ACC112 (cell line): ENCODE measurements at regions not wholly inside any gene's neighbourhood (a gene's known extent, or its start where the extent isn't known, plus 50 kb on each side); places are given as distances from the start of the nearest gene placed in this dataset.
"Not testable (repeated sequence)": the region's sequence is repeated elsewhere in the genome, so short reads cannot be mapped to it uniquely, and the experiment has no call there.

Source experiments
- H2AFZ ChIP-seq: fragments of 200-600 bp; sonication (generic); one replicate; pipeline ENCODE4 v1.6.0; 2017; ENCODE audit warnings: antibody characterized with exemption, low read length; ENCODE audit not compliant: unreplicated experiment
- H3K27ac ChIP-seq: fragments of 200-600 bp; sonication (generic); 2 replicates; pipeline ENCODE4 v1.5.1; 2014; ENCODE audit warnings: low read depth, mild to moderate bottlenecking, antibody characterized with exemption, low read length, moderate library complexity
- H3K27me3 ChIP-seq: fragments of 200-600 bp; sonication (generic); 2 replicates; pipeline ENCODE4 v1.6.1; 2014; ENCODE audit warnings: mild to moderate bottlenecking, antibody characterized with exemption, low read length, moderate library complexity, mixed read lengths; ENCODE audit not compliant: insufficient read depth
- H3K36me3 ChIP-seq: fragments of 200-600 bp; sonication (generic); 2 replicates; pipeline ENCODE4 v1.6.1; 2016; ENCODE audit warnings: mild to moderate bottlenecking, antibody characterized with exemption, low read length, moderate library complexity, mixed read lengths; ENCODE audit not compliant: insufficient read depth
- H3K4me1 ChIP-seq: fragments of 200-600 bp; sonication (generic); one replicate; pipeline ENCODE4 v1.6.1; 2016; ENCODE audit warnings: low read length, mixed read lengths; ENCODE audit not compliant: insufficient read depth, unreplicated experiment, control insufficient read depth
- H3K4me3 ChIP-seq: fragments of 200-600 bp; sonication (generic); 2 replicates; pipeline ENCODE4 v1.5.1; 2014; ENCODE audit warnings: mild to moderate bottlenecking, low read depth, low read length
- H3K79me2 ChIP-seq: fragments of 200-600 bp; sonication (generic); one replicate; pipeline ENCODE4 v1.6.0; 2016; ENCODE audit warnings: low read length; ENCODE audit not compliant: control insufficient read depth, unreplicated experiment, insufficient read depth

DNA sequence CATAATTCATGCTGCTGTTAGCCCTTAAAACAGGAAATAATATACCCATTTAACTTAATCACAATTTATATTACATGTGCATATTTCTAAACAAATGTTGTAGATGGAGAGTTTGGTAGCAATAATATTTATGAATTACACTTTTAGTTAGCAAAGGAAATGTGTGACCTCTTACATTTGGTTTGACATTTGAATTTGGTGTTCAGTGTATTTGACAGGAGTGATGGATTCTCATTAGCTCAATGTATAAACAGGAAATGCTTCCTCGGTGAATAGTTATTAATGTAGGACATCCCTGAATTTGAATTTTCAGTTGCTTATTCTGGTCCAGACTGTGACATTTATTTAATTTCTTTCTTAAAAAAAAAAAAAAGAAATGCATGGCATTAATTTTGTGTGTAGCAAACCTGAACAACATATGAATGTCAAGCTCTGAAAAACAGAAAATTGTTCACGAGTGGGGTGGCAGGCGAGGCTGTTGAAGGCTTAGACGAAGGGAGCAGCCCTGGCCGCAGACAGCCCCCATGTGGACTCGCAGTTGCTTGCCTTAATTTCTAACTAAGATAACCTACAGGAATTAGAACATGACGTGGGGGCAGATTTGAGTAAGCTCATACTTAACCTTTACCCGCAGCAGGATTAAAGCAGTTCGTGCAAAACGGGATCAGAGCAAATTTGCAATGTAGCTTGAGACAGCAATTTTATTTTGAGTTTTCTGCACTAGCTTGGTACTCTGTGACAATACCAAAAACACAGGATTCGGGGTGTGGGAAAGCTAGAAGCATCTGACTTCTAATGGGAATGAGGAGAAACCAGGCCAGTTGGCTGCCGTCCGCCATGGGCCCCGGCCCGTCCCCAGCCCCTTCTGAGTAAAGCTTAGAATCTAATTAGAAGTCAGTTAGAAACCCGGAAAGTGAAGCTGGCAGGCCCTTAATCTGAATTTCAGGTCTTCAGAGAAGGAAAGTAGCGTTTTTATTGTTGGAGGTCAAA, 134.3 kb downstream of the MACROH2A1 start:
- H3K79me2 ChIP-seq: no peaks in the 10 kb centered on the region
- H2AFZ ChIP-seq: peak overlapping the region; percentile 32
- peaks cover 19% of the 10 kb centered on the region for H3K4me1 ChIP-seq
- no peak overlapping the region for H3K4me3 ChIP-seq
- no peaks in the 10 kb centered on the region for H3K36me3 ChIP-seq
- no peak overlapping the region for H3K27ac ChIP-seq
- H3K27me3 ChIP-seq: no peaks in the 10 kb centered on the region

DNA sequence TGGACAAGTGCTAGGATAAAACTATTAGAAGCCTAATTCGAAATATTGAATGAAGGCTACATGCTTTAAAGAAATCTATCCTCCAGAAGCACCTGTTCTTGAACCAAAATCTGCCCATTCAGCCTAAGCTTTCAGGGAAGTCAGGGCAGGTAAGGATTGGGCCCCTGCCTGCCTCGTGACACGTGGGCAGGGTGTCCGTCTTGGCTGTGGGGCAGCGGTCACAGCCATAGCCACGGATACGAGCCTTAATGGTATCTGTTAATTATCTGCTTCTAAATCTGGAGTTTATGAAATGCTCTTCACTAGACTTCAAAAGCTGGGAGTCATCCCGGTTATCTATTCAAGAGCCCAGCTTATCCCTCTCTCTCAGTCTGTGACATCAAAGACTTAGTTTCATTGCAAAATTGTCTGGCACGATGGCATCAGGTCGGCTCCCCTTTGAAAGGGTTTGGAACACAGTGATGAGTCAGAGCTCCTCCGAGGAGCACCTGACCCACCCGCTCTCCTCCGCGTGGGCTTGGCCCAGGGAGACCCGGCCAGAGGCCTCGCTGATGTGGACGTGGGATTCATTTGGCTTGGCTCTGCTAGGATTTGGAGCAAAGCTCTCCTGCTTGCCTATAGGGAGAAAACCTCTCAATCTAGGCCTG, 135.9 kb downstream of the MACROH2A1 start:
- Histone ChIP-seq H3K27ac (no peak overlapping the region), H3K4me3 (no peak overlapping the region), H3K4me1 (peaks cover 11% of the 10 kb centered on the region), H2AFZ (no peak overlapping the region), H3K27me3 (no peaks in the 10 kb centered on the region), H3K79me2 (no peaks in the 10 kb centered on the region), H3K36me3 (no peaks in the 10 kb centered on the region)

DNA sequence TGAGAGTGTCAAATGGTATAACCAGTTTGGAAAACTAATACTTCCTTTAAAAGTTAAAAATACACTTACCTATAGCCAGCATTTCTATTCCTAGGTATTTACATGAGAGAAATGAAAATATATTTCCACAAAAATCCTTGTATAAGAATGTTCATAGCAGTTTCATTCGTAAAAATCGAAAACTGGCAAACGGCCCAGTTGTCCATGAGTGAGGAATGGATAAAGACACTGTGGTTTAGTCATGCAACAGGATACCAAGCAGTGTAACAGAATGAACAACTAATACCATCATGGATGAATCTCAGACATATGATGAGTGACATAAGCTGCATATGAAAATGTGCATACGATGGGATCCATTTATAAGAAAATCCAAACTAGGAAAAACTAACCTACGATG, 136.7 kb downstream of the MACROH2A1 start:
- H3K27ac ChIP-seq: no peak overlapping the region
- H3K4me1 ChIP-seq: peaks cover 11% of the 10 kb centered on the region
- no peaks in the 10 kb centered on the region for H3K27me3 ChIP-seq
- no peak overlapping the region for H3K4me3 ChIP-seq
- no peaks in the 10 kb centered on the region for H3K79me2 ChIP-seq
- H2AFZ ChIP-seq: no peak overlapping the region
- H3K36me3 ChIP-seq: no peaks in the 10 kb centered on the region

DNA sequence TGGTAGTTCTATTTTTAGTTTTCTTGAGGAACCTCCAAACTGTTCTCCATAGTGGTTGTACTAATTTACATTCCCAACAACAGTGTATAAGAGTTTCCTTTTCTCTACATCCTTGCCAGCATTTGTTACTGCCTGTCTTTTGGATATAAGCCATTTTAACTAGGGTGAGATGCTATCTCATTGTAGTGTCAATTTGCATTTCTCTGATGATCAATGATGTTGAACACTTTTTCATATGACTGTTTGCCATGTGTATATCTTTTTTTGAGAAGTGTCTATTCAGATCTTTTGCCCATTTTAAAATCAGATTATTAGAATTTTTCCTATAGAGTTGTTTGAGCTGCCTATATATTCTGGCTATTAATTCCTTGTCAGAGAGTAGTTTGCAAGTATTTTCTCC, 138.9 kb downstream of the MACROH2A1 start:
- not testable (repeated sequence) for H3K79me2 ChIP-seq, H3K36me3 ChIP-seq, H2AFZ ChIP-seq, H3K27me3 ChIP-seq, H3K4me3 ChIP-seq, H3K27ac ChIP-seq
- H3K4me1 ChIP-seq: peaks cover 11% of the 10 kb centered on the region

DNA sequence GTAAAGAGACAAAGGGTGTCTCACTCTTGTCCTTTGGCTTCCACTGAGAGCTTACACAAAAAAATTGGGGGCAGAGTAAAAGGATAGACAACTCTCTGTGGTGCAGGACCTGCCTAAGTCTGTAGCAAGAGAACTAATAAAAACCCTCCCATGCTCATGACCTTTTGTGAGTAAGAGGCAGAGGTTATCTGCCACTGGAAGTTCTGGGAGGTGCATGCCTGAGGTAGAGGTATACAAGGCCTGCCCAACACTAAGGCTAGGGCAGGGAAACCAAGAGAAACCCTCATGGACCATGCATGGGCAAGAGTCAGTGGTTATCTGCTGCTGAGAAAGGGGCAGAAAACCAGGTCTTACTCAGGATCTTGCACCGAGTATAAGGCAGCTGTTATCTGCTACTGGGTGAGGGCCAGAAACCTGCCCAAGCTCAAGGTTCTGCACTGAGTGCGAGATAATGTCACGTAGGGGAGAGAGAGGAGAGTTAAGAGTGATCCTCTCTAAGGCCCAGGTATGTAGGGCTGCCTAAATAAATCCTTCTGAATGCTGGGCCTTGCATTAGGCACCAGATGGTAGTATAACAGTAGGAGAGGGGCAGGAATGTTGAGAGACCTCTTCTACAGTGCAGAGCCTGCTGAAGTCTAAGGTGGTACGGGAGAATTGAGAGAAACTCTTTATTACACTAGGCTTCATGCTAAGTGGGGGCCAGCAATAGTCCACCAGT, 143.4 kb downstream of the MACROH2A1 start:
- Histone ChIP-seq H3K27ac (no peak overlapping the region), H3K36me3 (no peaks in the 10 kb centered on the region), H3K4me3 (no peak overlapping the region), H2AFZ (no peak overlapping the region), H3K4me1 (no peaks in the 10 kb centered on the region), H3K79me2 (no peaks in the 10 kb centered on the region), H3K27me3 (no peaks in the 10 kb centered on the region)

DNA sequence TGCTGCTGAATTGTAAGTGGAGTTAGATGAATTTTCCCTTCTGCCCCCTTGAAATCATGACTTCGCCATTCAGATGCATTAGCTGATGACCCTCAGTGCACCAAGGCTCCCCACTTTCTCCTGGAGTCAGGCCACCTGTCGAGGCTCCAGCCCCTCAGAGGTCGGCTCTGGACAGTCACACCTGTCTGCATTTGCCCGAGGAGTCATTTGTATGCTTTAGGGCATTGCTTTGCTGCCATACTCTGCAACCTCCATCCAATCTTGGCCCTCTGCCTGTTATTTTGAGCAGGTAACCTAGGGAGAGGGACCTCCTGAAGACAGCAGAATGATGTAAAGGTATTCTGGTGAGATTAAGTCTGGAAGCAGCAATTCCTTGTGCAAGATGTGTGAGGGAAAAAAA, 144.8 kb downstream of the MACROH2A1 start:
- Histone ChIP-seq H3K27me3 (no peaks in the 10 kb centered on the region), H3K79me2 (no peaks in the 10 kb centered on the region), H3K4me3 (no peak overlapping the region), H3K36me3 (no peaks in the 10 kb centered on the region), H3K27ac (no peak overlapping the region), H2AFZ (no peak overlapping the region), H3K4me1 (peaks cover 7% of the 10 kb centered on the region)

DNA sequence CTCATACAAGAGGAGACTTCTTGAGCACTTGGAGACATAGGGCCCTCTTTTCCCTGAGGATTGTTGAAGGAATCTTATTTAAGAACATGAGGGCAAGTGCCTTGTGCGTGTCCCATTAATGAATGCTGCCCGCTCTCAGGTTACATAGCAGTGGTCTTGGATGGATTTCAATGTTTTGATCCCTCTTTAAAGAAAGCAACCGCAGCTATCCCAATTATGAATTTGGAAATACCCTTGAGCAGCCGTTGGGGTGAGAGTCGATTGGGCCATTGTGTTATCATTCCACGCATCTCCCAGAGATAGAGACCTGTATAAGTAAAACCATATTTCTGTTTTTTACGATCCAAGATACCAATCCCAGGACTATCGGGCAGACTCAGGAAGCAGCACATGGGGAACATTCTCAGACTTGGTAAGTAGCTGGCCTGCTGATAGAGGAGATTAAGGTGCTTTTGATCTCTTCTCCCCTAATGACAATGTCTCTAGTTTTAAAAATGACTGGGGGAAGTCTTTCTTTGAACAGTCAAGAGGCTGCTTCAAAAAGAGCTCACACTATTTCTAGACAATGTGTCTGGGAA, 145.3 kb downstream of the MACROH2A1 start:
- H3K27ac ChIP-seq: no peak overlapping the region
- no peaks in the 10 kb centered on the region for H3K36me3 ChIP-seq
- no peaks in the 10 kb centered on the region for H3K79me2 ChIP-seq
- no peak overlapping the region for H2AFZ ChIP-seq
- H3K4me1 ChIP-seq: peaks cover 8% of the 10 kb centered on the region
- no peak overlapping the region for H3K4me3 ChIP-seq
- no peaks in the 10 kb centered on the region for H3K27me3 ChIP-seq

DNA sequence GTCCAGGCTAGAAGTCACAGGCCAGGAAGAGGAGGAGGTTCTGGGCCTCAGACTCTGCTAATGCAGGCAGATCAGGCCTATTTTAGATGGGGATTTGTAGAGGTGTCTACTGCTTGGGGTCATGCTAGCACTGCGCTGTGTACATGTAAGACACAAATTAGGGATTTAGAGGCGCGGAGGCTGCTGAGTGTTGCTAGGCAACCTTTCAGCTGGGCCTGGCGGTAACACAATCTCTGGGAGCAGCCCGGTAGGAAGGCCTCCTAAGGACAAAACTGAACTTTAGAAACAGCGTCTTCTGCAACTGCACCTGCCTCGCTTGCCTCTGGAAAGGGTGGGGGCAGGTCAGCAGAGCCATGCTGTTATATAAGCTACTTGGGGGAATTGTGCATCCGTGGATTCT, 147.9 kb downstream of the MACROH2A1 start:
- H3K79me2 ChIP-seq: no peaks in the 10 kb centered on the region
- H3K27ac ChIP-seq: no peak overlapping the region
- H3K27me3 ChIP-seq: no peaks in the 10 kb centered on the region
- H3K4me3 ChIP-seq: no peak overlapping the region
- H3K4me1 ChIP-seq: peaks cover 25% of the 10 kb centered on the region
- H2AFZ ChIP-seq: no peak overlapping the region
- no peaks in the 10 kb centered on the region for H3K36me3 ChIP-seq

DNA sequence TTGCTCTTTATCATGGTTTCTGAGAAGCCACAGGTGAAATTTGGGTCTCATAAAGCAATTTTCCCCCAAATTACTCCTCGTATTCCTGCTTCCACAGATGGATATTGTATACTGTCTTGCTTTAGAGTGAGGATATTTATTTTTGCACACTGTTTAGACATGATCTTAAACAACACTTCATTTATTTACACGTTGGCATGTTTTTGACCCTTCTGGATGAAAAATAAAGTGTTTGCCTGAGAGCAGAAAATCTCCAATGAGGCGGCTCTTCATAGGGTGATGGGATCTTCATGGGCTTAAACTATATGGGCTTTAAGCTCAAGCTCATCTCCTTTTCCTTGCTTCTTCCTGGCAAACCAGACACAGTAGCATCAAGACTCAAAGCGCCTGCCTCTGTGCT, 148.4 kb downstream of the MACROH2A1 start:
- no peak overlapping the region for H3K4me3 ChIP-seq
- no peaks in the 10 kb centered on the region for H3K27me3 ChIP-seq
- H3K36me3 ChIP-seq: no peaks in the 10 kb centered on the region
- H2AFZ ChIP-seq: no peak overlapping the region
- peaks cover 29% of the 10 kb centered on the region for H3K4me1 ChIP-seq
- no peaks in the 10 kb centered on the region for H3K79me2 ChIP-seq
- H3K27ac ChIP-seq: no peak overlapping the region

DNA sequence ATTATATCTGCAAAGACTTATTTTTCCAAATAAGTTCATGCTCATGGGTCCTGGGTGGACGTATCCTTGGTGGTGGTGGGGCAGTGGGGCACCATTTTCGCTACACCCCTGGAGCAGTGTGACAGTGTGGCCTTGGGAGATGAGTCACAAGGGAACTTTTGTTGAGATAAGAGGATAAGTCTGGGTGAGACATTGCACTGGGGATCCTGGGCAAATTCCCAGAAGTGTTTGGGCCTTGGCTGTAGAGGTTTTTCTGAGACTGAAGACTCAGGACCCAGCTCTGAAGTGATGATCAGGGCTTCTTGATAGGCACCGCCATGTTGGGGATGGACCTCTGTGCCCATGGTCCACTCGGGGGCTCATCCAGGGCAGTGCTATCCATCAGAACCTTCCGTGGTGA, 149.4 kb downstream of the MACROH2A1 start:
- Histone ChIP-seq H3K4me1 (peaks cover 35% of the 10 kb centered on the region), H3K79me2 (no peaks in the 10 kb centered on the region), H3K4me3 (no peak overlapping the region), H3K27me3 (no peaks in the 10 kb centered on the region), H2AFZ (no peak overlapping the region), H3K36me3 (no peaks in the 10 kb centered on the region), H3K27ac (no peak overlapping the region)
